Kidney (tissue), 13 donors: ENCODE measurements at regions not wholly inside any gene's neighbourhood (a gene's known extent, or its start where the extent isn't known, plus 50 kb on each side); places are given as distances from the start of the nearest gene placed in this dataset.
A peak's percentile ranks its signal among the peaks of the same experiment; 100 is the strongest.

Experiments used
- DNase-seq, 5 donors: peaks; one replicate each; pipeline ENCODE4 v3.0.0-alpha.2; 2013 to 2020
- FAIRE-seq: peaks from 2 replicates; lab custom pipeline; 2012; peaks lifted over from hg19 to GRCh38; lab: Jason Lieb, UNC
- H3K27ac ChIP-seq, 2 donors: one replicate each; pipeline ENCODE4 v1.7.0; 2013; ENCODE audit warnings: low read depth in 2 of 2, low read length in 2 of 2, inconsistent platforms in 1 of 2
- H3K27me3 ChIP-seq: one replicate; pipeline ENCODE4 v1.7.1; 2013; ENCODE audit warnings: low read length, inconsistent platforms; ENCODE audit not compliant: control insufficient read depth, insufficient read depth
- H3K36me3 ChIP-seq, 3 donors: one replicate each; pipeline versions ENCODE4 v1.7.0 to v1.7.1; 2013; ENCODE audit warnings: low read length in 3 of 3, control low read depth in 1 of 3, inconsistent platforms in 1 of 3; ENCODE audit not compliant: insufficient read depth in 3 of 3, control insufficient read depth in 2 of 3
- H3K4me1 ChIP-seq, 3 donors: one replicate each; pipeline versions ENCODE4 v1.7.0 to v1.7.1; 2013; ENCODE audit warnings: low read length in 3 of 3, inconsistent platforms in 1 of 3, low read depth in 1 of 3; ENCODE audit not compliant: control insufficient read depth in 2 of 3, insufficient read depth in 2 of 3
- H3K4me3 ChIP-seq, 3 donors: one replicate each; pipeline versions ENCODE4 v1.7.0 to v1.8.1; 2013; ENCODE audit warnings: low read length in 3 of 3, control low read depth in 1 of 3, inconsistent platforms in 1 of 3
- H3K9ac ChIP-seq, 3 donors: one replicate each; pipeline versions ENCODE4 v1.7.0 to v1.7.1; 2013; ENCODE audit warnings: low read length in 3 of 3, control low read depth in 1 of 3, inconsistent platforms in 1 of 3
- H3K9me3 ChIP-seq, 3 donors: one replicate each; pipeline versions ENCODE4 v1.7.0 to v1.7.1; 2013; ENCODE audit warnings: low read length in 3 of 3, control low read depth in 1 of 3, inconsistent platforms in 1 of 3; ENCODE audit not compliant: control insufficient read depth in 2 of 3, insufficient read depth in 1 of 3
- intact Hi-C: fragments of 100-400 bp; cut with DNase I; formaldehyde crosslinking; loops from one replicate; pipeline ENCODE4 v1.11.1; 2022
- TF ChIP-seq, protein P1 (sequence below): IDR thresholded peaks from 3 replicates; pipeline ENCODE4 v1.5.1; 2012; ENCODE audit warnings: mild to moderate bottlenecking, moderate library complexity, borderline replicate concordance; ENCODE audit not compliant: insufficient read depth; ENCODE audit errors: extremely low read depth
- donor health status: control.
- donor health status: control.
- donor health status: control.
- donor health status: control.
- donor health status: control.
- donor health status: DM: yes; HTN: yes; CAD: no.
- donor health status: Normal renal cell carcinoma (clear cell type).

DNA sequence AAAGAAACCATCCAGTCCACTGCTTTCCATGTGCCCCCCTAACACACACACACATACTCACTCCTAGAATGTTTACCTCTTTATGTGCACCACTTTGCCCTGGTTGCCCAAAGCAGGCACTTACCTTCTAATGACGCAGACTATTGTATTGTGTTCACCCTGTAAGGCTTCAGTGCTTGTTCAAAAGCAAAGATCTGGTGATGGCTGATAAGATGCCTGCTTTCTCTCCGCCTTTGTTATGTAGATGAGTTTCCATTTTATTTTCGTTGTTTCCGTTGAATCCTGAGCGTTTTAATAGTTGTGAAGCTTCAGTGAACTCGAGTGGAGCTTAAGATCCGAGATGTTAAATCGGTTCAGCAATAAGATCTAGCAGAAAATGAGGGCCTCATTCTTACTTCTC, 452.7 kb downstream of the TMEM114 start:
- no peak for FAIRE-seq
- H3K27me3 ChIP-seq: no peaks in the 10 kb centered on the region
- TF ChIP-seq, protein P1, sequence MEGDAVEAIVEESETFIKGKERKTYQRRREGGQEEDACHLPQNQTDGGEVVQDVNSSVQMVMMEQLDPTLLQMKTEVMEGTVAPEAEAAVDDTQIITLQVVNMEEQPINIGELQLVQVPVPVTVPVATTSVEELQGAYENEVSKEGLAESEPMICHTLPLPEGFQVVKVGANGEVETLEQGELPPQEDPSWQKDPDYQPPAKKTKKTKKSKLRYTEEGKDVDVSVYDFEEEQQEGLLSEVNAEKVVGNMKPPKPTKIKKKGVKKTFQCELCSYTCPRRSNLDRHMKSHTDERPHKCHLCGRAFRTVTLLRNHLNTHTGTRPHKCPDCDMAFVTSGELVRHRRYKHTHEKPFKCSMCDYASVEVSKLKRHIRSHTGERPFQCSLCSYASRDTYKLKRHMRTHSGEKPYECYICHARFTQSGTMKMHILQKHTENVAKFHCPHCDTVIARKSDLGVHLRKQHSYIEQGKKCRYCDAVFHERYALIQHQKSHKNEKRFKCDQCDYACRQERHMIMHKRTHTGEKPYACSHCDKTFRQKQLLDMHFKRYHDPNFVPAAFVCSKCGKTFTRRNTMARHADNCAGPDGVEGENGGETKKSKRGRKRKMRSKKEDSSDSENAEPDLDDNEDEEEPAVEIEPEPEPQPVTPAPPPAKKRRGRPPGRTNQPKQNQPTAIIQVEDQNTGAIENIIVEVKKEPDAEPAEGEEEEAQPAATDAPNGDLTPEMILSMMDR: no peak

DNA sequence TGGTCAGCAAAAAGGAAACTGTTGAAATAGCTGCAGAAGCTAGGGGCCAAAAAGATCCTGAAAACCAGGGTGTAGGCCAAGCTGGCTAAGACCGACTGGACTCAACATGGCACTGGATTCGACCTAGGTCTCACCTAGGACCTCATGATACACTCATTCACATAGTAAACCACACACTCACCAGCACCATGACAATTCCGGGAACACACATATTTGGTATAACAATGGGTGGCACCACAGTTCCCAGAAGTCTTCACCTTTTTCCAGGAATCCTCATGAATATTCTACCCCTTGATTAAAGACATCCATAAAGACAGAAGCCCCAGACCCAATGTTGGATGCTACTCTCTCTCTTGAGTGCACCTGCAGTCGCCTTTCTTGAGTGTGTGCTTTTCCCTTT, 460.1 kb downstream of the TMEM114 start:
- no peak for FAIRE-seq
- H3K9ac ChIP-seq: no peak overlapping the region
- no peaks in the 10 kb centered on the region for H3K36me3 ChIP-seq
- H3K27me3 ChIP-seq: no peaks in the 10 kb centered on the region
- TF ChIP-seq, protein P1: no peak
- DNase-seq: no peak
- peaks cover 0 to 5% (median 0%) of the 10 kb centered on the region in 3 donors for H3K9me3 ChIP-seq
- no peak overlapping the region for H3K4me3 ChIP-seq
- H3K27ac ChIP-seq: no peak overlapping the region
- intact Hi-C loops: no loop called here
- no peaks in the 10 kb centered on the region for H3K4me1 ChIP-seq

More for the DNA sequence above, 452.7 kb downstream of the TMEM114 start:
- H3K36me3 ChIP-seq: no peaks in the 10 kb centered on the region
- no peak overlapping the region for H3K9ac ChIP-seq
- no peaks in the 10 kb centered on the region for H3K9me3 ChIP-seq
- intact Hi-C loops: no loop called here
- no peak for DNase-seq
- no peaks in the 10 kb centered on the region for H3K4me1 ChIP-seq
- H3K27ac ChIP-seq: no peak overlapping the region
- H3K4me3 ChIP-seq: no peak overlapping the region

DNA sequence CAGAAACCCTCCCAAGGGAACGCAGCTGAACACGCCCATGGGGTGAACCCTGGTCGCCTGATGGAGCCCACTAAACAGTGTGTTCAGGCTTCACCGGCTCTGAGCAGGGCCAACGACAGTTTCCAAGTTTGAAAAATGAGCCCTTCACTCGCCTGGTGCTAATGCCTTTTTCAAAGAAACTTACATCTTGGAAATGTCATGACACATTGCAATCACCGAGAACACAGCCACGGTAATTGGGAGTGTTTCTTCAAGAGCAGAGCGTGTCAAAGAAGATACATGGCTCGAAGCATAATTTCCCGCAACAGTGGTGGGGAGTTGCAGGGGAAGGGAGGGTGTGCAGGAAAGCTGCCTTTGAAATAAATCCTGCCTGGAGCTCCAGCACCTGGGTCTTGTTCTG, 463.2 kb downstream of the TMEM114 start:
- no peak overlapping the region for H3K4me3 ChIP-seq
- DNase-seq (peak in 3 of 5 donors; percentile 21 to 65 (median 50)), FAIRE-seq (no peak)
- H3K27ac ChIP-seq: no peak overlapping the region
- TF ChIP-seq, protein P1: no peak
- H3K9ac ChIP-seq: no peak overlapping the region
- H3K36me3 ChIP-seq: no peaks in the 10 kb centered on the region
- intact Hi-C loops: no loop called here
- no peaks in the 10 kb centered on the region for H3K4me1 ChIP-seq
- H3K9me3 ChIP-seq: peaks cover 0 to 5% (median 0%) of the 10 kb centered on the region in 3 donors
- H3K27me3 ChIP-seq: no peaks in the 10 kb centered on the region

DNA sequence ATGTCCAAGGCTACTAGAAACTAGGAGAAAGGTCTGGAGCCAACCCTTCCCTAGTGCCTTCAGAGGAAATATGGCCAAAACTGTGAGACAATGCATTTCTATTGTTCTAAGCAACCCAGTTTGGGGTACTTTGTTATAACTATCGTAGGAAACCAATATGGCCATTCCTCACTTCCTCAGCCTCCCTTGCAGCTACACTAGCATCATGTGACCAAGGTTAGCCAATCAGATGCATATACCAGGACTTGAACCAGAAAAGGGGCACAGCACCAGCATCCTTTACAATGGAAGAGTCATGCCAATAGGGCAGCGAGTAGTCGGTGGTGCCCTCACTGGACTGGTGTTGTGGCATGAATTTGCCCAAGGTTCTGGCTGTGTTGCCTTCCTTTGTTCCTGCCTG, 464.0 kb downstream of the TMEM114 start:
- no peaks in the 10 kb centered on the region for H3K36me3 ChIP-seq
- DNase-seq (no peak), FAIRE-seq (no peak)
- no peaks in the 10 kb centered on the region for H3K27me3 ChIP-seq
- no peaks in the 10 kb centered on the region for H3K4me1 ChIP-seq
- H3K27ac ChIP-seq: no peak overlapping the region
- no peak overlapping the region for H3K9ac ChIP-seq
- TF ChIP-seq, protein P1: no peak
- peaks cover 0 to 5% (median 0%) of the 10 kb centered on the region in 3 donors for H3K9me3 ChIP-seq
- H3K4me3 ChIP-seq: no peak overlapping the region
- intact Hi-C loops: no loop called here
